ENCODE measurements at regions not wholly inside any gene's neighbourhood (a gene's known extent, or its start where the extent isn't known, plus 50 kb on each side); places are given as distances from the start of the nearest gene placed in this dataset.

DNA sequence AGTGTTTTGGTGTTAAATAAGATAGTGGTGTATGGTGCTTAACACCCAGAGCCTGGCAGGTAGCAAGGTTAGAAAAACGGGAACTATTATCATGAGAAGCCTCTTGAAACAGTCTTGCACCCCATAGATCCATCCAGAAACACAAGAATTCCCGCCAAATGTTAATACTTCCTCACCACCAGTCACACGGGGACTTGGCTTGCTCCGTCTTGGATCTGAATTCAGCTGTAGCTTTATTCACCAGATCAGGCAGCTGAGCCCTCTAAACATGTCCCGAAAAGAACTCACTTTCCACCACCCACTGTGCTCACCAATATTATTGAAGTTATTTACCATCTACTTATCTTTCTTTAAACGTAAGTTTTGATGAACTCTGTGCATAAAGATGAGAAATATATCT, 101.6 kb upstream of the PTPN3 start:
- H3K27me3 Mint-ChIP-seq (ENCODE audit: insufficient read depth): peaks cover 3% of the 10 kb centered on the region
- H3K27ac Mint-ChIP-seq: no peak overlapping the region
- H3K4me1 Mint-ChIP-seq: no peaks in the 10 kb centered on the region
- H3K9ac ChIP-seq (ENCODE audit: extremely low read depth, low read length, poor library complexity, severe bottlenecking): no peak overlapping the region
- H3K9me3 Mint-ChIP-seq: no peaks in the 10 kb centered on the region
- WGBS, 2 experiments (ENCODE audit: insufficient coverage in 1 of 2, insufficient read length in 1 of 2): 90% methylated on average over 5 of the region's 6 CpGs; no CpG with 5 or more reads in 1 of the 2 experiments
- TF ChIP-seq, protein P1, sequence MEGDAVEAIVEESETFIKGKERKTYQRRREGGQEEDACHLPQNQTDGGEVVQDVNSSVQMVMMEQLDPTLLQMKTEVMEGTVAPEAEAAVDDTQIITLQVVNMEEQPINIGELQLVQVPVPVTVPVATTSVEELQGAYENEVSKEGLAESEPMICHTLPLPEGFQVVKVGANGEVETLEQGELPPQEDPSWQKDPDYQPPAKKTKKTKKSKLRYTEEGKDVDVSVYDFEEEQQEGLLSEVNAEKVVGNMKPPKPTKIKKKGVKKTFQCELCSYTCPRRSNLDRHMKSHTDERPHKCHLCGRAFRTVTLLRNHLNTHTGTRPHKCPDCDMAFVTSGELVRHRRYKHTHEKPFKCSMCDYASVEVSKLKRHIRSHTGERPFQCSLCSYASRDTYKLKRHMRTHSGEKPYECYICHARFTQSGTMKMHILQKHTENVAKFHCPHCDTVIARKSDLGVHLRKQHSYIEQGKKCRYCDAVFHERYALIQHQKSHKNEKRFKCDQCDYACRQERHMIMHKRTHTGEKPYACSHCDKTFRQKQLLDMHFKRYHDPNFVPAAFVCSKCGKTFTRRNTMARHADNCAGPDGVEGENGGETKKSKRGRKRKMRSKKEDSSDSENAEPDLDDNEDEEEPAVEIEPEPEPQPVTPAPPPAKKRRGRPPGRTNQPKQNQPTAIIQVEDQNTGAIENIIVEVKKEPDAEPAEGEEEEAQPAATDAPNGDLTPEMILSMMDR (conservative IDR thresholded peaks at IDR 0.05): no peak
- H3K36me3 Mint-ChIP-seq (ENCODE audit: low read depth): no peaks in the 10 kb centered on the region
- no peaks in the 10 kb centered on the region for H3K4me1 ChIP-seq (ENCODE audit: control insufficient read depth, insufficient read depth, low read length)
- no peak for DNase-seq
- H3K27ac ChIP-seq (ENCODE audit: low read depth, low read length): no peak overlapping the region
- H3K36me3 ChIP-seq (ENCODE audit: control insufficient read depth, insufficient read depth, low read length): no peaks in the 10 kb centered on the region
- H3K4me3 Mint-ChIP-seq: no peak overlapping the region
- H3K9me3 ChIP-seq (ENCODE audit: control insufficient read depth, low read length): no peaks in the 10 kb centered on the region
- H3K4me3 ChIP-seq (ENCODE audit: low read length): no peak overlapping the region
- no peaks in the 10 kb centered on the region for H3K27me3 ChIP-seq (ENCODE audit: control insufficient read depth, insufficient read depth, low read length, poor library complexity, severe bottlenecking)

DNA sequence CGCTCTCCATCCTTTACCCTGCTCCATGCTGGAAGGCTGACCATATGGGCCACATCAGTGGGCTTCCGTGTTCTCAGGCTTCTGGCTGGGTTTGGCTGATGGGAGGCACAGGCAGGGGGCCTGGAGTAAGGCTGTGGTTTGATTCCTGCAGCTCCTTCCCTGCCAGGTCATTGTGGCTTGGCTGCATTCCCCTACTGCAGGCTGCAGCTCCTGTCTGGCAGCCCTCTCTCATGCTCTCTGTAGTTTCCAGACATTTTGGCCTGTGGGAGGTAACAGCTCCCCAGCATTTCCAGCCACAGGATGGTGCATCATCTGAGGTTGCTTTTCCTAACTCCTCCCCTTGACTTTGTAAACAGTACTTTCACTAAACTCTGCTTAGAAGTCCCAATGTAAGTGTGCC, 102.0 kb upstream of the PTPN3 start:
- H3K27me3 Mint-ChIP-seq (ENCODE audit: insufficient read depth): peaks cover 3% of the 10 kb centered on the region
- Histone ChIP-seq H3K36me3 (ENCODE audit: control insufficient read depth, insufficient read depth, low read length) (no peaks in the 10 kb centered on the region), H3K9me3 (ENCODE audit: control insufficient read depth, low read length) (no peaks in the 10 kb centered on the region), H3K9ac (ENCODE audit: extremely low read depth, low read length, poor library complexity, severe bottlenecking) (no peak overlapping the region), H3K27ac (ENCODE audit: low read depth, low read length) (no peak overlapping the region), H3K27me3 (ENCODE audit: control insufficient read depth, insufficient read depth, low read length, poor library complexity, severe bottlenecking) (no peaks in the 10 kb centered on the region), H3K4me3 (ENCODE audit: low read length) (no peak overlapping the region), H3K4me1 (ENCODE audit: control insufficient read depth, insufficient read depth, low read length) (no peaks in the 10 kb centered on the region)
- no peak overlapping the region for H3K4me3 Mint-ChIP-seq
- TF ChIP-seq, protein P1 (conservative IDR thresholded peaks at IDR 0.05): no peak
- no peaks in the 10 kb centered on the region for H3K4me1 Mint-ChIP-seq
- DNase-seq: no peak
- no peaks in the 10 kb centered on the region for H3K9me3 Mint-ChIP-seq
- no peak overlapping the region for H3K27ac Mint-ChIP-seq
- 79% methylated on average over 2 of the region's 2 CpGs; no CpG with 5 or more reads in 1 of the 2 experiments for WGBS, 2 experiments (ENCODE audit: insufficient coverage in 1 of 2, insufficient read length in 1 of 2)
- no peaks in the 10 kb centered on the region for H3K36me3 Mint-ChIP-seq (ENCODE audit: low read depth)

DNA sequence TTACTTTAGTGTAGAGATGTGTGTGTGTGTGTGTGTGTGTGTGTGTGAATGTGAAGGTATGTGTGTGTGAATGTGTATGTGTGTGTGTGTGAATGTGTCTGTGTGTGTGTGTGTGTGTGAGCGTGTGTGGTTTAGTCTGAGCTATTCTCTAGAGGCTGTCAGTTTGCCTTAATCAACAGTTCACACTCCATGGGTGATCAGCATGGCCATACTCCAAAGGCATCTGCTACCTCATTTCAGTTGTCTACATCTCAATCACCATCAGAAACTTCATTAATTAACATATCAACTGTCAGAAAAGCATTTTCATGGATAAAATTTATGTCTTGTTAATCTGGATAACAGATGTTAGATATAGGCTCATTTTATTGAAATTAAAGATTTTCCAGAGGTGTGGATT, 103.1 kb upstream of the PTPN3 start:
- TF ChIP-seq, protein P1 (conservative IDR thresholded peaks at IDR 0.05): no peak
- Mint-ChIP-seq H3K36me3 (ENCODE audit: low read depth) (no peaks in the 10 kb centered on the region), H3K27ac (no peak overlapping the region), H3K4me1 (no peaks in the 10 kb centered on the region), H3K4me3 (no peak overlapping the region), H3K9me3 (no peaks in the 10 kb centered on the region), H3K27me3 (ENCODE audit: insufficient read depth) (peaks cover 3% of the 10 kb centered on the region)
- Histone ChIP-seq H3K9me3 (ENCODE audit: control insufficient read depth, low read length) (no peaks in the 10 kb centered on the region), H3K9ac (ENCODE audit: extremely low read depth, low read length, poor library complexity, severe bottlenecking) (no peak overlapping the region), H3K4me1 (ENCODE audit: control insufficient read depth, insufficient read depth, low read length) (no peaks in the 10 kb centered on the region), H3K27me3 (ENCODE audit: control insufficient read depth, insufficient read depth, low read length, poor library complexity, severe bottlenecking) (no peaks in the 10 kb centered on the region), H3K36me3 (ENCODE audit: control insufficient read depth, insufficient read depth, low read length) (no peaks in the 10 kb centered on the region), H3K4me3 (ENCODE audit: low read length) (no peak overlapping the region), H3K27ac (ENCODE audit: low read depth, low read length) (no peak overlapping the region)
- 100% methylated on average over 1 of the region's 1 CpG; no CpG with 5 or more reads in 1 of the 2 experiments for WGBS, 2 experiments (ENCODE audit: insufficient coverage in 1 of 2, insufficient read length in 1 of 2)
- no peak for DNase-seq
